BE2C (cell line): ENCODE measurements at regions not wholly inside any gene's neighbourhood (a gene's known extent, or its start where the extent isn't known, plus 50 kb on each side); places are given as distances from the start of the nearest gene placed in this dataset.

Experiments used
- DNase-seq: peaks from one replicate; pipeline ENCODE4 v3.0.0-alpha.2; 2020
- H3K27me3 ChIP-seq: fragments of 250-450 bp; sonication (Bioruptor Pico); 2 replicates; pipeline ENCODE4 v1.5.1; 2020; ENCODE audit warnings: mild to moderate bottlenecking
- H3K36me3 ChIP-seq: fragments of 250-450 bp; sonication (Bioruptor Pico); 2 replicates; pipeline ENCODE4 v1.5.1; 2020; ENCODE audit warnings: mild to moderate bottlenecking
- H3K4me1 ChIP-seq: fragments of 250-450 bp; sonication (Bioruptor Pico); 2 replicates; pipeline ENCODE4 v1.5.1; 2020
- H3K4me3 ChIP-seq: 2 replicates; pipeline ENCODE4 v1.5.1; 2011; ENCODE audit warnings: low read depth, low read length
- H3K9me3 ChIP-seq: fragments of 250-450 bp; sonication (Bioruptor Pico); 2 replicates; pipeline ENCODE4 v1.5.1; 2020
- TF ChIP-seq, protein P1 (sequence below): IDR thresholded peaks from 2 replicates; pipeline ENCODE4 v1.5.1; 2012; ENCODE audit warnings: mild to moderate bottlenecking, low read depth, low read length

DNA sequence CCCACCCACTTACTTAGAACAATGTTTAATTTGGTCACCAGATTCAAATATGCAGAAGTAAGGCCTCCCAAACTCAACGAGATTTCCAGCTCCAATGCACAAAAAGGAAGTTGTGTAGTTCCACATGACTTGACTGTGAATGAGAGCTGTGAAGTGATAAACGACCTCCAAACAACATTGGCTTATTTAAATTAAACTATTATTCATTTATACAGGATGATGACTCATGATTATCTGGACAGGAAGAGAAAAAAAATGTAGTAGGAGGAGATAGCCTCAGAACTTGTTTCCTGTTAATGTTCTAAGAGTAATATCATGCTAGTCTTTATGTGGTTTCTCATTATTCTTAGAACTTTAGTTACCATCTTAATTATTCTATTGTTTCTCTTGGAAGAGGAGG, 237.3 kb downstream of the C1D start:
- no peak overlapping the region for H3K4me3 ChIP-seq
- no peaks in the 10 kb centered on the region for H3K4me1 ChIP-seq
- no peaks in the 10 kb centered on the region for H3K27me3 ChIP-seq
- TF ChIP-seq, protein P1, sequence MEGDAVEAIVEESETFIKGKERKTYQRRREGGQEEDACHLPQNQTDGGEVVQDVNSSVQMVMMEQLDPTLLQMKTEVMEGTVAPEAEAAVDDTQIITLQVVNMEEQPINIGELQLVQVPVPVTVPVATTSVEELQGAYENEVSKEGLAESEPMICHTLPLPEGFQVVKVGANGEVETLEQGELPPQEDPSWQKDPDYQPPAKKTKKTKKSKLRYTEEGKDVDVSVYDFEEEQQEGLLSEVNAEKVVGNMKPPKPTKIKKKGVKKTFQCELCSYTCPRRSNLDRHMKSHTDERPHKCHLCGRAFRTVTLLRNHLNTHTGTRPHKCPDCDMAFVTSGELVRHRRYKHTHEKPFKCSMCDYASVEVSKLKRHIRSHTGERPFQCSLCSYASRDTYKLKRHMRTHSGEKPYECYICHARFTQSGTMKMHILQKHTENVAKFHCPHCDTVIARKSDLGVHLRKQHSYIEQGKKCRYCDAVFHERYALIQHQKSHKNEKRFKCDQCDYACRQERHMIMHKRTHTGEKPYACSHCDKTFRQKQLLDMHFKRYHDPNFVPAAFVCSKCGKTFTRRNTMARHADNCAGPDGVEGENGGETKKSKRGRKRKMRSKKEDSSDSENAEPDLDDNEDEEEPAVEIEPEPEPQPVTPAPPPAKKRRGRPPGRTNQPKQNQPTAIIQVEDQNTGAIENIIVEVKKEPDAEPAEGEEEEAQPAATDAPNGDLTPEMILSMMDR, result no peak
- no peaks in the 10 kb centered on the region for H3K9me3 ChIP-seq
- no peak for DNase-seq
- no peaks in the 10 kb centered on the region for H3K36me3 ChIP-seq

DNA sequence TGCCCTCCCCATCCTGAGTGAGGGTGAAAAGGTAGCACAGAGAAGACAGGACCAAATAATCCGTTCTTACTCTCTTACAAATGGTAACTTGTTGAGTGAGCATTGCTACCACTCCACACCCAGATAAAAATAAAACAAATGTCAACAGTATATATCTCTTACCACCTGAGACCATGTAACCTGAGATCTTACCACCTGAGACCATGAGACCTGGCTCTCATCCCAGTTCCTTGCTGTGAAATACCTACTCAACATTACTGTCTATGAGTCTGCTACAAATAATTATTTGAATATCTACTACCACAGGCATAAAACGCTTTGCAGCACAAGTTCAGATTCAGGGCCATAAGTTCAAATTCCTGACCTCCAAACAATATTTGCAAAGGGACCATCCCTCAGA, 234.7 kb downstream of the C1D start:
- no peak for DNase-seq
- no peaks in the 10 kb centered on the region for H3K4me1 ChIP-seq
- TF ChIP-seq, protein P1, result no peak
- H3K4me3 ChIP-seq, result no peak overlapping the region
- H3K36me3 ChIP-seq, result no peaks in the 10 kb centered on the region
- no peaks in the 10 kb centered on the region for H3K27me3 ChIP-seq
- no peaks in the 10 kb centered on the region for H3K9me3 ChIP-seq

DNA sequence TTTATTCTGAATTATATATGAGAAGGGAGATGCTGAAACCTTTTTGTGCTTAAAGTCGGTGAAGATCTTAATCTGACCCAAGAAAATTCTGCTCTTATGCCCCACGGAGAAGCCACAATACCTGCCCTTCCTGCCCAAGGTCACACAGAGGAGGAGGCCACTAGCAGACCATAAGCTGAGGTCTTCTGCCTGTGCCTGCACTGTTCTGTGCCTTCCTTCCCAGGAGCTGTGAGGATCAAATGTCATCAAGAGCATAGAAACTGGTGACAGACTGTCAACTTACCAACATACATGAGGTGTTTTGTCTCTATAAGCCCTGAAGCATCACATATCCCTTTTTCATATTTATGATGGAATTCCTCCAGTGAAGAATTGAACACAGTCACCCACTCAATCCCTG, 233.3 kb downstream of the C1D start:
- no peak for DNase-seq
- no peaks in the 10 kb centered on the region for H3K36me3 ChIP-seq
- TF ChIP-seq, protein P1, result no peak
- H3K9me3 ChIP-seq, result no peaks in the 10 kb centered on the region
- no peaks in the 10 kb centered on the region for H3K27me3 ChIP-seq
- no peak overlapping the region for H3K4me3 ChIP-seq
- no peaks in the 10 kb centered on the region for H3K4me1 ChIP-seq

- DNase-seq, result no peak
- Histone ChIP-seq H3K9me3 (no peaks in the 10 kb centered on the region), H3K27me3 (no peaks in the 10 kb centered on the region), H3K36me3 (no peaks in the 10 kb centered on the region), H3K4me1 (no peaks in the 10 kb centered on the region), H3K4me3 (no peak overlapping the region)
- TF ChIP-seq, protein P1, result no peak
Measured at GRCh38 chr2:67833632-67834031, 229.2 kb downstream of the C1D start.

- TF ChIP-seq, protein P1, result no peak
- Histone ChIP-seq H3K27me3 (no peaks in the 10 kb centered on the region), H3K9me3 (no peaks in the 10 kb centered on the region), H3K4me1 (no peaks in the 10 kb centered on the region), H3K4me3 (no peak overlapping the region), H3K36me3 (no peaks in the 10 kb centered on the region)
- DNase-seq, result no peak
Measured at GRCh38 chr2:67834482-67834881, 228.3 kb downstream of the C1D start.

DNA sequence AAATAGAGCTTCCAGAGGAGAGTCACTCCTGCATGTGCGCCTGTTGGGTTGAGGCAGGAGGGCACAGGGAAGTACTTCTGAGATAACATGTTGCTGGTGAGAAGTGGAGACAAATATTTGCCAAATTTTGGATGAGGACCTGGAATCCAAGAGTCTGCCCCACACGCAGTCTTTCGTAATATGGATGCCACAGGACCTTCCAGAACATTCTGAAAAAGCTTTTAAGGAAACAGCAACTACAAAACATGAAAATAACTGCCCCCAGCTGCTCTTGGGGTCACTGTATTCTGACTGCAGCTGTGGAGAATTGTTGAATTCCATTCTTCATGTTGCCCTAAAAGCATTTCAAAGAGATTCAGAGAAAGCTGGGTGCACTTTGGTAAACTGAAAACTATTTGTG, 227.5 kb downstream of the C1D start:
- Histone ChIP-seq H3K9me3 (no peaks in the 10 kb centered on the region), H3K4me3 (no peak overlapping the region), H3K27me3 (no peaks in the 10 kb centered on the region), H3K36me3 (no peaks in the 10 kb centered on the region), H3K4me1 (peaks cover 3% of the 10 kb centered on the region; the same call in 1 of the 2 replicates)
- TF ChIP-seq, protein P1, result no peak
- no peak for DNase-seq
